ENCODE measurements at regions not wholly inside any gene's neighbourhood (a gene's known extent, or its start where the extent isn't known, plus 50 kb on each side); places are given as distances from the start of the nearest gene placed in this dataset.

DNA sequence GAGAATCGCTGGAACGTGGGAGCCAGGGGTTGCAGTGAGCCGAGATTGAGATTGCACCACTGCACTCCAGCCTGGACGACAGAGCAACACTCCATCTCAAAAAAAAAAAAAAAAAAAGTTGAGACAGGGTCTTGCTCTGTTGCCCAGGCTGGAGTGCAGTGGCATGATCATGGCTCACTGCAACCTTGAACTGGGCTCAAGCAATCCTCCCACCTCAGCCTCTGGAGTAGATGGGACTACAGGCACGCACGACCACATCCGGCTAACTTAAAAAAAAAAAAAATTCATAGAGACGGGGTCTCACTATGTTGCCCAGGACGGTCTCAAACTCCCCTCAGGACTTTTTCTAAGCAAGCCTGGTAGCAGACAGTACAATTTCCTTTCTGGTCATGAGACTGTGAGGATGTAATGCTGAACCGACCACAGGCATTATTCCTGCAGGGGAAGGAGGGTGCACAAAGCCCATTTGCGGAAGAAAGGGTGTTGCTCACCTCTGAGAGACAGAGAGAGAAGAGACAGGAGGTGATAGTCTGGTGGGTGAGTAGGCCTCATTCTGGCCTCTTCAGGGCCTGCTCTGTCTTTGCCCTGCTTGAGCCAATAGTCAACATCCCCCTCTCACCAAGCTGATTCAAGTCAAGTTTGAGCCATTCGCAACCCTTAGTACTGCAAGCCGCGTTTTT lies 205.3 kb downstream of the ZFP36L2 start:
- Histone ChIP-seq H3K36me3 (ENCODE audit: control insufficient read depth, insufficient read depth, low read length) (no peaks in the 10 kb centered on the region), H3K4me3 (ENCODE audit: low read depth, low read length) (no peak overlapping the region), H3K27me3 (ENCODE audit: control insufficient read depth, insufficient read depth, low read length) (no peaks in the 10 kb centered on the region)
- DNase-seq (ENCODE audit: low read depth), result no peak
- TF ChIP-seq, protein P1, sequence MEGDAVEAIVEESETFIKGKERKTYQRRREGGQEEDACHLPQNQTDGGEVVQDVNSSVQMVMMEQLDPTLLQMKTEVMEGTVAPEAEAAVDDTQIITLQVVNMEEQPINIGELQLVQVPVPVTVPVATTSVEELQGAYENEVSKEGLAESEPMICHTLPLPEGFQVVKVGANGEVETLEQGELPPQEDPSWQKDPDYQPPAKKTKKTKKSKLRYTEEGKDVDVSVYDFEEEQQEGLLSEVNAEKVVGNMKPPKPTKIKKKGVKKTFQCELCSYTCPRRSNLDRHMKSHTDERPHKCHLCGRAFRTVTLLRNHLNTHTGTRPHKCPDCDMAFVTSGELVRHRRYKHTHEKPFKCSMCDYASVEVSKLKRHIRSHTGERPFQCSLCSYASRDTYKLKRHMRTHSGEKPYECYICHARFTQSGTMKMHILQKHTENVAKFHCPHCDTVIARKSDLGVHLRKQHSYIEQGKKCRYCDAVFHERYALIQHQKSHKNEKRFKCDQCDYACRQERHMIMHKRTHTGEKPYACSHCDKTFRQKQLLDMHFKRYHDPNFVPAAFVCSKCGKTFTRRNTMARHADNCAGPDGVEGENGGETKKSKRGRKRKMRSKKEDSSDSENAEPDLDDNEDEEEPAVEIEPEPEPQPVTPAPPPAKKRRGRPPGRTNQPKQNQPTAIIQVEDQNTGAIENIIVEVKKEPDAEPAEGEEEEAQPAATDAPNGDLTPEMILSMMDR (IDR thresholded peaks at IDR 0.05; ENCODE audit: insufficient read depth, low read length, poor library complexity, severe bottlenecking), result no peak

DNA sequence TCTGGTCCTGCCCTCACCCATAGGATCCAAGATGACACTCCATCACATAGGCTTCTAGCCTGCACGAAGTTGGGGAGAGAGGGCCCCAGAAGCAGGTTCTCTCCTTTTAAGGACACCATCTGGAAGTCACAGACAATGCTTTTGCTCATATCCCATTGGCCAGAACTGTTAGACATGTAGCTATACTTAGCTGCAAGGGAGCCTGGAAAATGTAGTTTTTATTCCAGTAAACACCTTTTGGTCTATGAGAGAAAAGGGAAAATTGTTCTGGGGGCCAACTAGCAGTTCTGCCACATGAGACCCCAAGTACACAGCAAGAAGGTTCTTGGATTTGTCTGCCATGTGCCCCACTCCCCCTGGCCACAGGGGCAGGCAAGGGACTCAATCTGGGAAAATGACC lies 206.1 kb downstream of the ZFP36L2 start:
- TF ChIP-seq, protein P1 (IDR thresholded peaks at IDR 0.05; ENCODE audit: insufficient read depth, low read length, poor library complexity, severe bottlenecking), result no peak

DNA sequence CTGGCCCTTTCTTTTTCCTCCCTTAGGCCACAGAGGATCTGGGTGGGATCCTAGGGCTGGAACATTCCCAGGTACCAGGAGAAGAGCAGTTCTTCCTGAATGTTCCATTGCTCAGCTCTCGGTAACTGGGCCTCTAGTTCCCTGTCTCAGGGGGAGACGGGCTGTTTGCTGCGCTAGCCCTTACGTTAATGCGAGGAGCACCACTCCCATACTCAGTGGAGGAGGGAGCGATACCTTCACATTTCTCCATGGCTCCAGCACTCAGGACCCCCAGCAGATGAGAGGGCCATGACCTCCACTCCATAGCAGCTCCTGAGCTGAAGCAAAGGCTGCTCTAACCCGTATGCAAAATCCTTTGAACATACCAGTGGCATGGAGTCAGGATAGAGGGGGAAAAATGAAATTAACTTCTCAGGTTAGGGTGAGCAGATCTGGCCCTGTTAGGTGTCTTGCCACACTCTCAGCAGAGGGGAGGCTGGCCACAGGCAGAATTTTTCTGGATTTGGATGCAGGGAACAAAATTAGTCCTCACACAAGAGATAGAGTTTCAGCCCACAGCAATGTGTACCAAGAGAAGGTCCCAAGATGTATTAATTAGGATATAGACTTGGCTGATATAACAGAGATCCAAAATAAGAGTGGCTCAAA lies 206.7 kb downstream of the ZFP36L2 start:
- DNase-seq (ENCODE audit: low read depth), result no peak
- Histone ChIP-seq H3K4me3 (ENCODE audit: low read depth, low read length) (no peak overlapping the region), H3K27me3 (ENCODE audit: control insufficient read depth, insufficient read depth, low read length) (no peaks in the 10 kb centered on the region), H3K36me3 (ENCODE audit: control insufficient read depth, insufficient read depth, low read length) (no peaks in the 10 kb centered on the region)
- TF ChIP-seq, protein P1 (IDR thresholded peaks at IDR 0.05; ENCODE audit: insufficient read depth, low read length, poor library complexity, severe bottlenecking), result no peak

More for the DNA sequence above, 206.1 kb downstream of the ZFP36L2 start:
- Histone ChIP-seq H3K27me3 (ENCODE audit: control insufficient read depth, insufficient read depth, low read length) (no peaks in the 10 kb centered on the region), H3K4me3 (ENCODE audit: low read depth, low read length) (no peak overlapping the region), H3K36me3 (ENCODE audit: control insufficient read depth, insufficient read depth, low read length) (no peaks in the 10 kb centered on the region)
- no peak for DNase-seq (ENCODE audit: low read depth)

DNA sequence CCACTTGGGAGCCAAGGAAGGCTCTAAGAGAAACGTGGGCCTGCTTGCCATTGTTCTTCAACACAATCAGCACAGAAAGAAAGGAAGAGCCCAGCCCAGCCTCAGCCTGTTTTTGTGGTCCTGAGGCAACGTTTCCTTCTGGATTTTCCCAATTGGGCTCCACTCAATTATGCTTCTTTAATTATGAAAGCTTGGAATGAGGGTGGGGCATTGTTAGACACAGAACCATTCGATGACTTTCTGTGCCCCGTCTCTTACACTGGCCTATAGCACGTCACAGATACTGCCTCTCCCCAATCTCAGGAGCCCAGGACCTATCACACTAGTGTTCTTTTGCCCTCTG lies 207.4 kb downstream of the ZFP36L2 start:
- Histone ChIP-seq H3K27me3 (ENCODE audit: control insufficient read depth, insufficient read depth, low read length) (no peaks in the 10 kb centered on the region), H3K4me3 (ENCODE audit: low read depth, low read length) (no peak overlapping the region), H3K36me3 (ENCODE audit: control insufficient read depth, insufficient read depth, low read length) (no peaks in the 10 kb centered on the region)
- TF ChIP-seq, protein P1 (IDR thresholded peaks at IDR 0.05; ENCODE audit: insufficient read depth, low read length, poor library complexity, severe bottlenecking), result no peak
- DNase-seq (ENCODE audit: low read depth), result no peak

DNA sequence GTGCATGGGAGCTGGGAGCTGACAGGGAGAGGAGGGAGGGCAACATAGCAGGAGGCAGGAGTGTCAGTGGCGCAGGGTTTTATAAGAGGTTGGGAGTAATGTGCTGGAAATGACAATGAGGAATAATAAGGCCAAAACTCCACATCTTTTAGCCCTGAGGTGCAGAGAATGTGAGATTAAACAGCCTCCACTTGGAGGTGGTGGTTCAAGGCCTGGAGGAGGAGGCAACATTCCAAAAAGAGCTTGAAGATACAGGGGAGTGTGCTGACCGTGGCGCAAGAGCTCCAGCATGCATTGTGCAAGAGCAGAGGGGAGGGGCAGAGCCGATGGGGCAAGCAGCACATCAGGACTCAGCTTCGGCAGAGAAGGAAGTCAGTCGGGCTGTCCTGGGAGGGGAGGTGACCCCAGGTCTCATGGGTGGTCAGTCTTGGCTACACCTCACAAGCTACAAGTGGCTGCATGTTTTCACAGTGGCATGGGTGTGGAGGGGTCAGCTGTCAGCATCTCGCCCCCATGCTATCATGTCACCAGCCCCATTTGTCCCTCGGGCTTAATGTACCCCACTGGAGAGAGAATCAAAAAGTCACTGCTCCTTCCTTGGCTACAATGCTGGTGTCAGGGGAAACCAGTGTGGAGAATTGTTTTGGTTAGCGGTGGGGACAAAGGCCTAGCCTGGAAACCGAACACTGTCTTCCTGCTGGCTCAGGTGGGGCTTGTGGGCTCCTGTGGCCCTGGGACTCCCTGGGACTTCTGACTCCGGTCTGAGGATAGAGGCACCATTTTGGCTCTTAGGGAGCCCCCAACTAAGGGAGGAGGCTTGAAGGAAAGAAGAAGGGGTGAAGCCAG lies 208.0 kb downstream of the ZFP36L2 start:
- no peaks in the 10 kb centered on the region for H3K36me3 ChIP-seq (ENCODE audit: control insufficient read depth, insufficient read depth, low read length)
- TF ChIP-seq, protein P1 (IDR thresholded peaks at IDR 0.05; ENCODE audit: insufficient read depth, low read length, poor library complexity, severe bottlenecking), result no peak
- no peak overlapping the region for H3K4me3 ChIP-seq (ENCODE audit: low read depth, low read length)
- no peak for DNase-seq (ENCODE audit: low read depth)
- no peaks in the 10 kb centered on the region for H3K27me3 ChIP-seq (ENCODE audit: control insufficient read depth, insufficient read depth, low read length)
